Mesenchymal stem cell (in vitro differentiated cells and primary cell): ENCODE measurements at regions not wholly inside any gene's neighbourhood (a gene's known extent, or its start where the extent isn't known, plus 50 kb on each side); places are given as distances from the start of the nearest gene placed in this dataset.

Experiments used
- DNase-seq: peaks from one replicate; pipeline ENCODE4 v3.0.0-alpha.2; 2013
- H2AFZ ChIP-seq: one replicate; pipeline ENCODE4 v1.6.1; 2013; ENCODE audit warnings: low read depth, mild to moderate bottlenecking, control low read depth, inconsistent platforms, low read length, moderate library complexity
- H2AK5ac ChIP-seq: 2 replicates; pipeline ENCODE4 v1.6.1; 2013; ENCODE audit warnings: low read length, moderate library complexity, mild to moderate bottlenecking, inconsistent platforms; ENCODE audit not compliant: severe bottlenecking
- H2BK120ac ChIP-seq: one replicate; pipeline ENCODE4 v1.6.1; 2013; ENCODE audit warnings: low read depth, mild to moderate bottlenecking, inconsistent platforms, low read length, moderate library complexity
- H2BK12ac ChIP-seq, 2 experiments: one replicate each; pipeline ENCODE4 v1.6.1; 2013; ENCODE audit warnings: inconsistent platforms in 2 of 2, low read length in 2 of 2, mild to moderate bottlenecking in 2 of 2, moderate library complexity in 2 of 2, control low read depth in 1 of 2
- H2BK15ac ChIP-seq: one replicate; pipeline ENCODE4 v1.6.1; 2013; ENCODE audit warnings: mild to moderate bottlenecking, low read depth, inconsistent platforms; ENCODE audit not compliant: poor library complexity, severe bottlenecking
- H2BK5ac ChIP-seq: 2 replicates; pipeline ENCODE4 v1.6.1; 2013; ENCODE audit warnings: low read depth, mild to moderate bottlenecking, low read length, control low read depth, inconsistent platforms; ENCODE audit not compliant: poor library complexity, severe bottlenecking
- H3K14ac ChIP-seq, 2 experiments: one replicate each; pipeline ENCODE4 v1.6.1; 2013; ENCODE audit warnings: inconsistent platforms in 2 of 2, low read length in 2 of 2, control low read depth in 1 of 2, mild to moderate bottlenecking in 1 of 2, moderate library complexity in 1 of 2
- H3K18ac ChIP-seq, 2 experiments: one replicate each; pipeline ENCODE4 v1.6.1; 2013; ENCODE audit warnings: inconsistent platforms in 2 of 2, low read length in 2 of 2, control low read depth in 1 of 2, low read depth in 1 of 2, mild to moderate bottlenecking in 1 of 2
- H3K23ac ChIP-seq, 2 experiments: one replicate each; pipeline ENCODE4 v1.6.1; 2013; ENCODE audit warnings: inconsistent platforms in 2 of 2, low read length in 2 of 2, mild to moderate bottlenecking in 2 of 2, moderate library complexity in 2 of 2, control low read depth in 1 of 2
- H3K27ac ChIP-seq: 2 replicates; pipeline ENCODE4 v1.5.1; 2013; ENCODE audit warnings: mild to moderate bottlenecking, moderate library complexity, low read length, control low read depth, inconsistent platforms; ENCODE audit not compliant: poor library complexity, severe bottlenecking
- H3K27me3 ChIP-seq, 2 experiments: 2 replicates each; pipeline versions ENCODE4 v1.6.1 to v1.7.0; 2013; ENCODE audit warnings: low read length in 2 of 2, mild to moderate bottlenecking in 2 of 2, moderate library complexity in 2 of 2, control low read depth in 1 of 2, inconsistent platforms in 1 of 2; ENCODE audit not compliant: control insufficient read depth in 1 of 2, insufficient read depth in 1 of 2
- H3K36me3 ChIP-seq, 2 experiments: 2 replicates each; pipeline versions ENCODE4 v1.6.1 to v1.7.0; 2013; ENCODE audit warnings: low read length in 2 of 2, control low read depth in 1 of 2, inconsistent platforms in 1 of 2, low read depth in 1 of 2, mild to moderate bottlenecking in 1 of 2; ENCODE audit not compliant: insufficient read depth in 2 of 2, control insufficient read depth in 1 of 2
- H3K4ac ChIP-seq, 2 experiments: one replicate each; pipeline ENCODE4 v1.6.1; 2013; ENCODE audit warnings: inconsistent platforms in 2 of 2, low read length in 2 of 2, mild to moderate bottlenecking in 2 of 2, moderate library complexity in 2 of 2, control low read depth in 1 of 2, low read depth in 1 of 2
- H3K4me1 ChIP-seq: 2 replicates; pipeline ENCODE4 v1.6.1; 2013; ENCODE audit warnings: low read depth, low read length, control low read depth; ENCODE audit not compliant: control insufficient read depth, insufficient read depth
- H3K4me2 ChIP-seq: 2 replicates; pipeline ENCODE4 v1.6.1; 2013; ENCODE audit warnings: low read length, mild to moderate bottlenecking, inconsistent platforms; ENCODE audit not compliant: poor library complexity, severe bottlenecking
- H3K4me3 ChIP-seq, 2 experiments: 2 replicates each; pipeline versions ENCODE4 v1.5.1 to v1.7.0; 2013; ENCODE audit warnings: low read length in 2 of 2, mild to moderate bottlenecking in 2 of 2, control low read depth in 1 of 2, low read depth in 1 of 2; ENCODE audit not compliant: insufficient read depth in 1 of 2
- H3K79me1 ChIP-seq: replicated peaks from 2 replicates; pipeline ENCODE4 v1.6.1; 2013; ENCODE audit warnings: mild to moderate bottlenecking, control low read depth, low read length, inconsistent platforms; ENCODE audit not compliant: poor library complexity, severe bottlenecking
- H3K9ac ChIP-seq: 2 replicates; pipeline ENCODE4 v1.7.0; 2013; ENCODE audit warnings: mild to moderate bottlenecking, low read length, moderate library complexity
- H3K9me3 ChIP-seq: 2 replicates; pipeline ENCODE4 v1.7.0; 2013; ENCODE audit warnings: mild to moderate bottlenecking, low read length; ENCODE audit not compliant: control insufficient read depth
- H4K8ac ChIP-seq: one replicate; pipeline ENCODE4 v1.6.1; 2013; ENCODE audit warnings: inconsistent platforms, mild to moderate bottlenecking, low read length, moderate library complexity
- H4K91ac ChIP-seq: one replicate; pipeline ENCODE4 v1.6.1; 2013; ENCODE audit warnings: mild to moderate bottlenecking, low read length, inconsistent platforms
- WGBS: methylation state at CpG from one replicate; pipeline ENCODE4 v1.1.7; 2013; ENCODE audit warnings: mixed read lengths; 5-methylcytosine and 5-hydroxymethylcytosine counted together

DNA sequence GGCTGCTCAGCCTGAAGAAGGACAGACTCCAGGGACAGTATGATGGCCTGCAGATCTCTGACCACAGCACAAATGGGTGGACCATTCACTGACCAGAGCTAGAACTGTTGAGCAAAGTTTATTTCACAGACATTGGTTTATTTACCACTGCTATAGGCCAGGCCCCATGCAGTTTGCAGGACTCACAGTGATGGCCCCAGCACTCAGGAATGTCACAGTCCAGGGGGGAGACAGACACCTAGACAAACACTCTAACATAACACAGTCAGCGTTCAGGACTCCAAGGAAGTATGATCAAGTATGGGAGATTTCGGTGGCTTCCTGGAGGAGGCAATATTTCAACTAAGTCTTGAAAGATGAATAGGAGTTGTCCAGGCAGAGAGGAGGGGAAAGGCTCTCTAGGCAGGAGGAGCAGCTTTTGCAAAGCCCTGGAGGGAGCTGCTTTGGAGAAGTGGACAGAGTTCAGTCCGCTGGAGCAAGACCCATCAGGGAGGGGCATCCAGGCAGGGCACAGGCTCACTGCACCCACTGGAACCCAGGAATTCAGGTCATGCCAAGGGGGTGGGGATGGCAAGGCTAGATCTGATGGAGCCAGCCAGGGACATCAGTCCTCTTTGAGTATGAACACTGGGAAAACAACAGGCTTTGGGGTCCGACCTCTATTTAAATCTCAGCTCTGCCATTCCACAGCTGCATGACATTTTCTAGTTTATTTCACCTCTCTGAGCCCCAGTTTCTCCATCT is 454.3 kb downstream of the MATN1 start:
- Histone ChIP-seq H3K4me3 (no peak overlapping the region), H4K91ac (no peak overlapping the region)
- WGBS, result 62% methylated on average over 3 of the region's 4 CpGs

GRCh38 chr1:30267856-30268255 is 455.5 kb downstream of the MATN1 start:
- 70% methylated on average over 6 of the region's 6 CpGs for WGBS
- H3K4me3 ChIP-seq, result no peak overlapping the region
- H3K14ac ChIP-seq, result no peak overlapping the region

More for the DNA sequence above, 454.3 kb downstream of the MATN1 start:
- Histone ChIP-seq H3K4me2 (no peak overlapping the region), H3K9ac (no peak overlapping the region), H3K36me3 (no peaks in the 10 kb centered on the region), H3K79me1 (no peaks in the 10 kb centered on the region), H2BK5ac (no peak overlapping the region), H3K4me1 (no peaks in the 10 kb centered on the region), H3K4ac (no peak overlapping the region), H2BK15ac (no peak overlapping the region), H2AK5ac (no peak overlapping the region), H2AFZ (no peak overlapping the region), H3K27ac (no peak overlapping the region), H3K23ac (no peak overlapping the region), H3K18ac (no peak overlapping the region), H3K9me3 (no peaks in the 10 kb centered on the region), H4K8ac (no peak overlapping the region), H3K27me3 (peaks cover 16 to 62% of the 10 kb centered on the region in 2 experiments), H2BK12ac (no peak overlapping the region), H2BK120ac (no peak overlapping the region), H3K14ac (no peak overlapping the region)
- DNase-seq, result no peak

GRCh38 chr1:30267046-30267445 is 456.3 kb downstream of the MATN1 start:
- Histone ChIP-seq H2BK5ac (no peak overlapping the region), H3K4me1 (no peaks in the 10 kb centered on the region), H3K18ac (no peak overlapping the region), H2AFZ (no peak overlapping the region), H2AK5ac (no peak overlapping the region), H2BK120ac (no peak overlapping the region), H3K4me3 (no peak overlapping the region), H2BK15ac (no peak overlapping the region), H3K14ac (no peak overlapping the region), H3K4me2 (no peak overlapping the region), H3K23ac (no peak overlapping the region), H3K9ac (no peak overlapping the region), H2BK12ac (no peak overlapping the region), H3K27me3 (peaks cover 16 to 53% of the 10 kb centered on the region in 2 experiments), H3K9me3 (no peaks in the 10 kb centered on the region), H3K4ac (no peak overlapping the region), H3K27ac (no peak overlapping the region), H3K79me1 (no peaks in the 10 kb centered on the region), H3K36me3 (no peaks in the 10 kb centered on the region), H4K8ac (no peak overlapping the region), H4K91ac (no peak overlapping the region)
- WGBS, result 82% methylated on average over 3 of the region's 4 CpGs
- no peak for DNase-seq

More at GRCh38 chr1:30267856-30268255, 455.5 kb downstream of the MATN1 start:
- Histone ChIP-seq H4K8ac (no peak overlapping the region), H3K4ac (no peak overlapping the region), H2AK5ac (no peak overlapping the region), H2AFZ (no peak overlapping the region), H3K4me2 (no peak overlapping the region), H3K36me3 (no peaks in the 10 kb centered on the region), H3K9me3 (no peaks in the 10 kb centered on the region), H3K23ac (no peak overlapping the region), H3K27ac (no peak overlapping the region), H3K4me1 (no peaks in the 10 kb centered on the region), H3K18ac (no peak overlapping the region), H2BK12ac (no peak overlapping the region), H2BK120ac (no peak overlapping the region), H3K79me1 (no peaks in the 10 kb centered on the region), H3K27me3 (peaks cover 16 to 62% of the 10 kb centered on the region in 2 experiments), H2BK5ac (no peak overlapping the region), H3K9ac (no peak overlapping the region), H4K91ac (no peak overlapping the region), H2BK15ac (no peak overlapping the region)
- DNase-seq, result no peak

GRCh38 chr1:30265127-30266070 is 458.0 kb downstream of the MATN1 start:
- Histone ChIP-seq H3K4me2 (no peak overlapping the region), H3K4me3 (no peak overlapping the region), H2BK5ac (no peak overlapping the region), H2AK5ac (no peak overlapping the region), H4K8ac (no peak overlapping the region), H3K27me3 (peaks cover 12 to 46% of the 10 kb centered on the region in 2 experiments), H3K23ac (no peak overlapping the region), H2BK12ac (no peak overlapping the region), H3K27ac (no peak overlapping the region), H3K4me1 (no peaks in the 10 kb centered on the region), H3K18ac (no peak overlapping the region), H3K4ac (no peak overlapping the region), H3K9ac (no peak overlapping the region), H4K91ac (no peak overlapping the region), H3K9me3 (peaks cover 4% of the 10 kb centered on the region), H2AFZ (no peak overlapping the region), H3K36me3 (no peaks in the 10 kb centered on the region), H3K79me1 (no peaks in the 10 kb centered on the region), H3K14ac (no peak overlapping the region), H2BK15ac (no peak overlapping the region), H2BK120ac (no peak overlapping the region)
- 80% methylated on average over 15 of the region's 15 CpGs for WGBS
- no peak for DNase-seq
